HG02623 (cell line): ENCODE measurements at regions not wholly inside any gene's neighbourhood (a gene's known extent, or its start where the extent isn't known, plus 50 kb on each side); places are given as distances from the start of the nearest gene placed in this dataset.
A peak's percentile ranks its signal among the peaks of the same experiment; 100 is the strongest.
"Not testable (repeated sequence)": the region's sequence is repeated elsewhere in the genome, so short reads cannot be mapped to it uniquely, and the experiment has no call there.

ENCODE experiments used
- ATAC-seq: cut with Tn5 transposase; IDR thresholded peaks from one replicate; pipeline ENCODE4 v1.9.1; 2021; ENCODE audit warnings: moderate library complexity; ENCODE audit not compliant: unreplicated experiment

DNA sequence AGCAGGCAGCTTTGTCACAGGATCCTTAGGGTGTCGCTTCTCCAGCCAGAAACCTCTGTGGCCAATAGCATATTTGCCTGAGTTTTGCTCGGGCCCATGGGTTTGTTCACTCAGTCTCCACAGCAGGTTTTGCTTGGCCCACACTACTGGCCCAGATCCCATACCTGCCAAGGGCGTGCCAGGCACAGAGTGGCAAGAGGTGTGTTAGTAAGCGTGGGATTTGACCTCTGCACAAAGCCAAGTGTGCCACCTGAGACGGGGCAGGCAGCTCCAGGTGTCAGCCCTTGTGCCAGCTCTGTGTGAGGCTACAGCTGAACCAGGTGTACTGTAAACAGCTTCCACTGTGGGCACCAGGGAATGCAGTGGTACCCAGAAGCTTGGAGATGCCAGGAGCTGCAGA, 2003.0 kb downstream of the C4orf33 start:
- ATAC-seq, result no peak

GRCh38 chr4:131113273-131113672, 2017.3 kb downstream of the C4orf33 start:
- ATAC-seq, result no peak

- ATAC-seq, result no peak
Observed at GRCh38 chr4:131113704-131114103, 2017.8 kb downstream of the C4orf33 start.

DNA sequence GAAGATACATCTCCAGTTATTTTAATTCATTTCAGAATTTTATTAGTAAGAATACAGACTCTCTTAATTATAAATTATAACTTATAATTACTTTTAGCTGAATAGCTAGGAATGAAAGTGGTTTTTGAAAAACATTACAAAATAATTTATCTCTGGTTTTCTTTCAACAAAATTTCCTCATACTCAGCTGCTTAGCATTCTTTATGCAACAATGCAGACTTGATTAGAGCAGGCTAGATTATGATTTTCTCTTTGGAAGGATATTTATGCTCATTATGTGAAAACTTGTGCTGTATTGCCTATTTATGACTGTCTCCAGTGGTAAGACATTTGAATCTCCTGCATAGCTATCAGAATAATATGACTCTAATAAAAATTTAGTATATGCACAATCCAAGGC, 2023.7 kb downstream of the C4orf33 start:
- no peak for ATAC-seq

DNA sequence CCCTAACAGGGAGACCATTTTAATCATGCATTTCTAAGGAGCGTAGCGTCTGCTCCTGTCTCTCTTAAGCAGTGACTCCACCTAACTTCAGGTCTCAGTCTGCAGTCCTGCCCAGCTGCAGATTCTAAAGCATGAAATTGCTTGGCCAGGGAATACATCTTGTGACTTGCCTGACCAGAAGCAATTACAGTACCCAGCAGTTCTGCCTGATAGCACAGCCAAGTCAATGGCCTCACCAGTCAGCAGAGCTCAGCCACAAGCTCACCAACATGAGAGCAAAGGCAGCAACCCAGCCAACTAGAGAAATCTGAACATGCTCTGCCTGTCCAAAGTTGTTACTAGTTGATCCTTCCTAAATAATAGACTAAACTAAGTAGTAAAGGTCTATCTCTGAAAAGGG, 2011.9 kb upstream of the PCDH10 start:
- ATAC-seq, result no peak

- no peak for ATAC-seq
Observed at GRCh38 chr4:131159261-131159660, 1989.8 kb upstream of the PCDH10 start.

GRCh38 chr4:131192318-131192717, 1956.8 kb upstream of the PCDH10 start:
- no peak for ATAC-seq

DNA sequence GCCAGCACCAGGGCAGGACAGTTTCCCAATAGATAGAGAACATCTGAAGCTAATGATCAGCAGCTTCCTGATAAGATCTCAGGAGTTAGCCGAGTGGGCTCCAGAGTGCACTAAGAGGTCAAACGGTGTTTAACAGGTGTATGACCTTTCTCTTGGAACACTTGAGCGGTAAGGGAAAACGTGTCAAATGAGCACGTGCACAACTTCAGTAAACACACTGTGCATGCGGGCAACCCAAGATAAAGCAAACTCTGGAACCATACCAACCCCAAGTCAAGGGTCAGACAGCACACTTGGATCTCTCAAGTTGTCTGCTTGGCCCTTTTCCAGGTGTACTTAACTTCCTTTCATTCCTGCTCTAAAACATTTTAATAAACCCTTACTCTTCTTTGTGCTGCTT, 1941.5 kb upstream of the PCDH10 start:
- ATAC-seq, result no peak

- ATAC-seq, result no peak
Observed at GRCh38 chr4:131248314-131248713, 1900.8 kb upstream of the PCDH10 start.

GRCh38 chr4:131251321-131251720, 1897.8 kb upstream of the PCDH10 start:
- ATAC-seq, result no peak

GRCh38 chr4:131257241-131257640, 1891.9 kb upstream of the PCDH10 start:
- no peak for ATAC-seq

DNA sequence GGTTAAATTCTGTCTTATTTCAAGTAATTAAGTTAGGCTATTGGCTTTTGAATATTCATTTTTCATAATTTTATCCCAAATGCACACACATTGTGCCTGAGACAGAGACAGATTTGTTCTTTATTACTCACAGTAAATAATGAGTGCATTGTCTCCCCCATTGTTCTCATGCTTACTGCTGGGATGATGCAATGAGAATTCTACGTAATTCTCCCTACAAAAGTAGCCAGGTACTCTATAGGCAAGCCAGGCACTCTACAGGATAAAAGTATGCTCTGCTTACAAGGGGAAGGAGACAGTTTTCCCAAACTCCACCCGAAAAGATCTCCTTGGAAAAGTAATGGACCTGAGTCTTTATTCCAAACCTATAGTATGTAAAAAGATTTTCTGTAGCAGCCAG, 1890.7 kb upstream of the PCDH10 start:
- no peak for ATAC-seq

GRCh38 chr4:131288441-131288840, 1860.7 kb upstream of the PCDH10 start:
- no peak for ATAC-seq

- no peak for ATAC-seq
Observed at GRCh38 chr4:131296192-131296591, 1852.9 kb upstream of the PCDH10 start.

DNA sequence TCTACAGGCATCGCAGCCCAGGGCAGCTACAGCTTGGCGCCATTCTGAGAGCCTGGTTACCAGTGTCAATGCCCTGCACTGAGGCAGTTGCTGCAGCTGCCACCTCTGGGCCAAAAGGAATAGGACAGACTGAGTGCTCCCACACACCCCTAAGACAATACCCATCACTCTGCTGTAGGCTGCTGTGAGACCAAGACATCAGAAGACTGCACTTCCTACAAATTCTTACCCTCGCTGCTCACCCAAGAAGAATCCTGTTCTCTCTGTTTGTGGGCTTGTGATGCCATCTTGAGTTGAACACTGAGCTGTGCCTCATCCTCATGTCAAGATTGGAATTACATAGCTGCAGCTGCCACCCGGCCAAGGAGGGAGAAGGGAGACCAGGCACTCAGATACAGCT, 1847.0 kb upstream of the PCDH10 start:
- no peak for ATAC-seq

DNA sequence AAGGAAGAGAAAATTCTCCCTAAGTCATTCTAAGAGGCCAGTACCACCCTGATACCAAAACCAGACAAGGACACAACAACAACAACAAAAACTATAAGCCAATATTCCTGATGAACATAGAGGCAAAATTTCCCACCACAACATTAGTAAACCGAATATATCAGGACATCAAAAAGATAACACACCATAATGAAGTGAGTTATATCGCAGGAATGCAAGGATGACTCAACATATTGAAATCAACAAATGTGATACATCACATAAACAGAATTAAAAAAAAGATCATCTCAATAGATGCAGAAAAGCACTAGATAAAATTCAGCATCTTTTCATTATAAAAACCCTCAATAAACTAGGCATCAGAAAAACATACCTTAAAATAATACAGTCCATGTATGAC, 1844.4 kb upstream of the PCDH10 start:
- no peak for ATAC-seq

DNA sequence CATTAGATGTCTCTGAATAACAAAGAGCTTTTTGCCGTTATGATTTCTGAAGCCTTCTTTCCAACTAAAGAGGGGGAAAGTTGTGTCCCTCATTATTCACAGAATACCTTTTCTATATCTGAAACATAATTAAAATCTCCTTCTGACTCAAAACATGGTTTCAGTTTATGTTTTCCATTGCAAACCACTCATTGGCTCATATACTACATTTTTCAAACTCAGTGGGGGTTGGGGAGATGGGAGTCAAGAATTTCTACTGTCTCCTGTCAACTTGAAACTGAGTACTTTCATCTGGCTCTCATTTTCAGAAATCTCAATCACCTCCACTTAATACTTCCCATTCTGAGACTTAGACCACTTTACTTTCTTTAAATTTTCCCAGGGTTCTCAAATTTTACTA, 1839.5 kb upstream of the PCDH10 start:
- ATAC-seq, result no peak

DNA sequence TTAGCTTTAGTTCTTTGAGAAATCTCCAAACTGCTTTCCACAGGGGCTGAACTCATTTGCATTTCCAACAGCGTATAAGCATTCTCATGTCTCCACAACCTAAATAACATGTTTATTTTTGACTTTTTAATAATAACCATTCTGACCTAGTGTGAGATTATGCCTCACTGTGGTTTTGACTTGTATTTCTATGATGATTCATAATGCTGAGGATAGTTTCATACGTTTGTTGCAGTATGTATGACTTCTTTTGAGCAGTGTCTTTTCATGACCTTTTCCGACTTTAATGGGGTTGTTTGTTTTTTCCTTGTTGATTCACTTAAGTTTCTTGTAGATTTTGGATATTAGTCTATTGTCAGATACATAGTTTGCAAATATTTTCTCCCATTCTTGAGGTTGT, 1833.0 kb upstream of the PCDH10 start:
- no peak for ATAC-seq

DNA sequence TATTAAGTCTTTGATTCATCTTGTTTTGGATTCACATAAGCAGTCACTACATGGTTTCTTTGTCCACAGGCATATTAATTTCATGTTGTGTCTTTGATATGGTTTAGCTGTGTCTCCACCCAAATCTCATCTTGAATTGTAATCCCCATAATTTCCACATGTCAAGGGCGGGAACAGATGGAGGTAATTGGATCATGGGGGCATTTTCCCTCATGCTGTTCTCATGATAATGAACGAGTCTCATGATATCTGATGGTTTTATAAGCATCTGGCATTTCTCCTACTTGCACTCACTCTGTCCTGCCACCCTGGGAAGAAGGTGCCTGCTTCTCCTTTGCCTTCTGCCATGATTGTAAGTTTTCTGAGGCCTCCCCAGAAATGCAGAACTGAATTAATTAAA, 1811.2 kb upstream of the PCDH10 start:
- no peak for ATAC-seq

- ATAC-seq, result no peak
Observed at GRCh38 chr4:131339137-131339536, 1810.0 kb upstream of the PCDH10 start.

DNA sequence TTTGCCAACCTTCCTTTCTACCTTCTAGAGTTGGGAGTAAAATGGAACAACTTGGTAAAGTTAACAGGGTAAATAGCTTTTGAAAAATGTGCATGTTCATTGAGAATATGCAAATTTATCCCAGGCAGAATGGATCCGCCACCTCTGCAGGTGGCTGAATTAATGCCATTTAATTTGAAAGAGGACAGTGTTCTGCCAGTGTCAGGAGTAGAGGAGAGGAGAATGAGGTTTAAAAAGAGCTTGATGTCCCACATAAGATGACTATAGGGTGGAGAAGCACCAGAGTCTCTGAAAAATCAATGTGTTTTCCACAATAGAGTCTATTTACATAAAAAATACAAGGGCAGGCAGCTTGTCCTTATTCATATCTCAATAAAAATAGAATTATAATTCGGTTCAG, 1804.3 kb upstream of the PCDH10 start:
- ATAC-seq, result no peak

- no peak for ATAC-seq
Observed at GRCh38 chr4:131347816-131348215, 1801.3 kb upstream of the PCDH10 start.

- peak; percentile 82 for ATAC-seq
Observed at GRCh38 chr4:131348263-131348662, 1800.8 kb upstream of the PCDH10 start.

- ATAC-seq, result not testable (repeated sequence)
Observed at GRCh38 chr4:131352371-131352770, 1796.7 kb upstream of the PCDH10 start.
